ENCODE measurements at regions not wholly inside any gene's neighbourhood (a gene's known extent, or its start where the extent isn't known, plus 50 kb on each side); places are given as distances from the start of the nearest gene placed in this dataset.

DNA sequence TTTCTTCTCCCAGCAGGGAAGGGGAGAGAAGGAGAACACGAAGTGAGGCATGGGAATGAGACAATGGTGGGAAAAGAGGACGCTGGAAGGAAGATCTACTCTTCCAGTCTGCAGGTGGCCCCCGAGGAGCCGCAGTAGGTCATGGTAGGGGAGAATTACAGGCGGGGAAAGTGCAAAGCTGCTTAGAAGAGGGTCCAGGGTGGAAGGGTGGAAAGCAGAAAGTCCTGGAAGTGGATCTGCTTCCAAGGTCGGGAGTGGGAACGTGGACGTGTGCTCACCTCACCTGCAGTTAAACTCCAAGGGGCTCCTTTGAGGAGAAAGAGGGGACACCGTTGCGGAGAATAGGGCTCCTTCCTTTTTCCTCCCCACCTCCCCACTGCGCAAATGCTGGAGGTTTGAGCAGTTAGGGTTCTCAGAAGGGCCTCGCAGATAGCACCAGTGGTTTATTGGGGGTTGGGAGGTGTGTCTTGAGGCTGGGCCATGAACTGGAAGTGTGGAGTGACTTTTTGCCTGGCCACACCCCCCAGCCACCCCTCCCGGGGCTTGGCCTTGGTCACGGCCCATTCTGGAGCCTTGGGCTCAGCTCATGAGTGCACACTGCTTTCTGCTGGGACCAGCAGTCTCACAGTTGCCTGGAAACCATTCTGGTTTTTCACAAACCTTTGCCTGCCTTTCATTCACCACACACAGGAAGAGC, 100.4 kb upstream of the MLN start:
- H3K4me1 Mint-ChIP-seq: peaks cover 12% of the 10 kb centered on the region
- TF ChIP-seq, protein P1, sequence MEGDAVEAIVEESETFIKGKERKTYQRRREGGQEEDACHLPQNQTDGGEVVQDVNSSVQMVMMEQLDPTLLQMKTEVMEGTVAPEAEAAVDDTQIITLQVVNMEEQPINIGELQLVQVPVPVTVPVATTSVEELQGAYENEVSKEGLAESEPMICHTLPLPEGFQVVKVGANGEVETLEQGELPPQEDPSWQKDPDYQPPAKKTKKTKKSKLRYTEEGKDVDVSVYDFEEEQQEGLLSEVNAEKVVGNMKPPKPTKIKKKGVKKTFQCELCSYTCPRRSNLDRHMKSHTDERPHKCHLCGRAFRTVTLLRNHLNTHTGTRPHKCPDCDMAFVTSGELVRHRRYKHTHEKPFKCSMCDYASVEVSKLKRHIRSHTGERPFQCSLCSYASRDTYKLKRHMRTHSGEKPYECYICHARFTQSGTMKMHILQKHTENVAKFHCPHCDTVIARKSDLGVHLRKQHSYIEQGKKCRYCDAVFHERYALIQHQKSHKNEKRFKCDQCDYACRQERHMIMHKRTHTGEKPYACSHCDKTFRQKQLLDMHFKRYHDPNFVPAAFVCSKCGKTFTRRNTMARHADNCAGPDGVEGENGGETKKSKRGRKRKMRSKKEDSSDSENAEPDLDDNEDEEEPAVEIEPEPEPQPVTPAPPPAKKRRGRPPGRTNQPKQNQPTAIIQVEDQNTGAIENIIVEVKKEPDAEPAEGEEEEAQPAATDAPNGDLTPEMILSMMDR (IDR thresholded peaks at IDR 0.05; ENCODE audit: unreplicated experiment): no peak
- no peaks in the 10 kb centered on the region for H3K36me3 Mint-ChIP-seq
- no peak overlapping the region for H3K27ac Mint-ChIP-seq
- peaks cover 38% of the 10 kb centered on the region for H3K27me3 Mint-ChIP-seq (ENCODE audit: low read depth)
- DNase-seq (ENCODE audit: low spot score in 2 of 2, unreplicated experiment in 2 of 2): no peak
- H3K9me3 Mint-ChIP-seq: no peaks in the 10 kb centered on the region
- H3K4me3 Mint-ChIP-seq: no peak overlapping the region

DNA sequence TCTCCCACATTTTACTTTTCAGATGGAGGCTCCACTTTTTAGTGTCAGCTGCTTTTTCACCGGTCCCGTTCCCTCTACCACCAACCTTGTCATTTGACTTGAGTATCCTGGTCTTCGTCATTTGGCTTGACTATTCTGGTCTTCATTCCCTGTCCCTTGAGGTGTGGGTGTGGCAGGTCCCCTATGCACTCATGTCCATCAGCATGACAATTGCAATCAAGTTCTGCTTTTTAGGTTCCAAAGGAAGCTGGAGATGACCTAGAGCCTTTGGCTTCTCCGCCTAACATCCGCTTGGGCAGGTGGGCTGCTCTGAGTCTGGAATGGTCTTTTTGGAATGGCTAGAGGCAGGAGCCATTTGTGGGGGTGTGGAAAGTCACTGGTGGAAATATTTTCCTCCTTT, 99.8 kb upstream of the MLN start:
- no peak for DNase-seq (ENCODE audit: low spot score in 2 of 2, unreplicated experiment in 2 of 2)
- TF ChIP-seq, protein P1 (IDR thresholded peaks at IDR 0.05; ENCODE audit: unreplicated experiment): no peak
- no peaks in the 10 kb centered on the region for H3K9me3 Mint-ChIP-seq
- peaks cover 42% of the 10 kb centered on the region for H3K27me3 Mint-ChIP-seq (ENCODE audit: low read depth)
- H3K27ac Mint-ChIP-seq: no peak overlapping the region
- no peaks in the 10 kb centered on the region for H3K36me3 Mint-ChIP-seq
- peaks cover 12% of the 10 kb centered on the region for H3K4me1 Mint-ChIP-seq
- H3K4me3 Mint-ChIP-seq: no peak overlapping the region

DNA sequence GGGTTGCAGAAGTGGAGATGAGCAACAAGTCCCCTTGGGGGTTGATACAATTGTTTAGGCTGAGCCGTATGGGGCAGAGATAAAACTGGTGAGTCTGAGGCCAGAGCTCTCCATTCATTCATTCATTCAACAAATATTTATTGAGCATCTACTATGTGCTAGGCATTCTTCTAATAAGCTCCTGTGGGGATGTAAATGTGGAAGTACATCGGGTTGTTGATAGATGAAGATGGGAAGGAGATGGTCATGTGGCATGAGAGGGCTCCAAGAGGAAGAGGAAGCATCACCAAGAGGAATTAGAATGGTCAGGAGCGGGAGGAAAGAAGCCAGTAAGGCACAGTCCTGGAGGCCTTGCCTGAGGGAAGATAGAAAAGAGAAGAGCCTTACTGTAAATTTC, 98.7 kb upstream of the MLN start:
- TF ChIP-seq, protein P1 (IDR thresholded peaks at IDR 0.05; ENCODE audit: unreplicated experiment): no peak
- H3K27ac Mint-ChIP-seq: no peak overlapping the region
- no peak for DNase-seq (ENCODE audit: low spot score in 2 of 2, unreplicated experiment in 2 of 2)
- peaks cover 12% of the 10 kb centered on the region for H3K4me1 Mint-ChIP-seq
- H3K27me3 Mint-ChIP-seq (ENCODE audit: low read depth): peaks cover 50% of the 10 kb centered on the region
- no peaks in the 10 kb centered on the region for H3K9me3 Mint-ChIP-seq
- no peak overlapping the region for H3K4me3 Mint-ChIP-seq
- H3K36me3 Mint-ChIP-seq: no peaks in the 10 kb centered on the region

DNA sequence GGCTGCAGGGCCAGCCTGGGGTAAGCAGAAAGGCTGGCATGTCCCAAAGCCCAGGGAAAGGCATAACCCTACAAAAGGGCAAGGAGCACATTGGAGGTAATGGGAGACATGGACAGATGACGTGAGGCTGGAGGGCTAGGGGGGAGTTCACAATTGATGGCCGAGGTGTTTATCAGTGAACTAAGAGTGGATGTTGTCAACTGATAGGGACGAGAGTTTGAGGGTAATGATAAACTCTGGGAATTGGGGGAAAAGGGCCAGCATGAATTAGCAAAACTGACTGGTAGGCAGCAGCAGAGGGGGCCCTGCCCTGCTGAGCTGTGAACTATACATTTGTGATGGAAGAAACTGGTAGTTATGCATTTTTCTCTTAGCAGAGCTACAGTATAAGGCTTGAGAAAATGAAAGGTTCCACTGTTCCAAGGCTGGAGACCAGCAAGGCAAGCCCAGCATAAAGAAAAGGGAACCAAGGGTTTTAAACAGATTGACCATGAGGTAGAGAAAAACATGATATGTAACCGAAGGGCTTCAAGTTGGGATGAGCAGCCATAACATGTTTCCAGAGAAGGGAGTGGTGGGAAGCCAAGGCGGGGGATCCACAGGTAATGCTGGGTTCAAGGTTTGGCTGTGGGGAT, 98.1 kb upstream of the MLN start:
- H3K27ac Mint-ChIP-seq: no peak overlapping the region
- H3K36me3 Mint-ChIP-seq: no peaks in the 10 kb centered on the region
- H3K4me1 Mint-ChIP-seq: peaks cover 15% of the 10 kb centered on the region
- peaks cover 51% of the 10 kb centered on the region for H3K27me3 Mint-ChIP-seq (ENCODE audit: low read depth)
- H3K9me3 Mint-ChIP-seq: no peaks in the 10 kb centered on the region
- TF ChIP-seq, protein P1 (IDR thresholded peaks at IDR 0.05; ENCODE audit: unreplicated experiment): no peak
- no peak overlapping the region for H3K4me3 Mint-ChIP-seq
- no peak for DNase-seq (ENCODE audit: low spot score in 2 of 2, unreplicated experiment in 2 of 2)

DNA sequence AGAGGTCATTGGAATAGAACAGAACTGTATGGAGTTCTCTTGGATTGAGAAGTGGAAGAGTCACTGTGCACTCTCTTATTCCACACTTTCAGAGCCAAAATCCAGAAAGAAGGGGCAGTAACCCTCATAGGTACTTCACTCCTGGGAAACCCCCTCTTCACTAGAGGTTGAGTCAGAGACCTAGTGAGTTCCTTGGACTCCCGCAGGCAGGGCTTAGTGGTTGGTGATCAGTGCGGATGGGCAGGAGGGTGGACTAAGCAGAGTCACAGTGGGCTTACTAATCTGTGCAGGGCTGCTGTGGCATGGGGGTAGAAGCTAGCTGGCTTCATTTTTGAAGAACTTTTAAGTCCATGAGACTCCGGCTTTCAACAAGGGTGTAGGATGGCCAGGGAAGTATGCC, 95.0 kb upstream of the MLN start:
- no peak for DNase-seq (ENCODE audit: low spot score in 2 of 2, unreplicated experiment in 2 of 2)
- Mint-ChIP-seq H3K36me3 (no peaks in the 10 kb centered on the region), H3K9me3 (no peaks in the 10 kb centered on the region), H3K27ac (no peak overlapping the region), H3K4me3 (no peak overlapping the region), H3K4me1 (peaks cover 16% of the 10 kb centered on the region), H3K27me3 (ENCODE audit: low read depth) (peaks cover 59% of the 10 kb centered on the region)
- TF ChIP-seq, protein P1 (IDR thresholded peaks at IDR 0.05; ENCODE audit: unreplicated experiment): no peak
